Uterus (tissue), 2 donors: ENCODE measurements at regions not wholly inside any gene's neighbourhood (a gene's known extent, or its start where the extent isn't known, plus 50 kb on each side); places are given as distances from the start of the nearest gene placed in this dataset.

Source experiments
- POLR2A ChIP-seq, 2 donors: fragments of 450-650 bp; IDR thresholded peaks; one replicate each; pipeline ENCODE4 v1.6.1; 2016; ENCODE audit warnings: antibody characterized with exemption in 2 of 2, mild to moderate bottlenecking in 1 of 2, moderate library complexity in 1 of 2
- TF ChIP-seq, protein P1 (sequence below), 4 experiments: fragments of 200-600 bp in 2 of 4; fragments of 450-650 bp in 2 of 4; sonication (generic) in 2 of 4; IDR thresholded peaks; one replicate each; pipeline ENCODE4 v1.5.1; 2016 to 2019; ENCODE audit warnings: antibody characterized with exemption in 4 of 4, mild to moderate bottlenecking in 2 of 4, moderate library complexity in 1 of 4

DNA sequence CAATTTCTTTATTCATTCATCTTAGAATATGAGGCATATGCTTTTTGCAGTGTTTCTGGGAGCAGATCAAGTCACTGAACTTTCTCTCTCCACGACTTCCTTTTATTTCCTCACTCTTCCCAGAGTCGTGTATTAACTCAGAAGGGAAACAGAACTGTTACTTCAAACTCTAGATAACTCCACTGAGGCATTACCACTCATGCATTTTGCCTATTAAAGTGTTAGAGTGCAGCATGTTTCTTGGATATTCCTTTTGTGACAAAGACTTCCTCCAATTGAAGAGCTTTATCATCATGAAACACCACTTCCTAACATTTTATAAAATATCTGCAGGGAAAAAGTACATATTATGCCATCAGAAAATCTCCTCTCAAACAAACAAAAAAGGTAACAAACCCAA lies 797.4 kb upstream of the COBL start:
- TF ChIP-seq, protein P1, sequence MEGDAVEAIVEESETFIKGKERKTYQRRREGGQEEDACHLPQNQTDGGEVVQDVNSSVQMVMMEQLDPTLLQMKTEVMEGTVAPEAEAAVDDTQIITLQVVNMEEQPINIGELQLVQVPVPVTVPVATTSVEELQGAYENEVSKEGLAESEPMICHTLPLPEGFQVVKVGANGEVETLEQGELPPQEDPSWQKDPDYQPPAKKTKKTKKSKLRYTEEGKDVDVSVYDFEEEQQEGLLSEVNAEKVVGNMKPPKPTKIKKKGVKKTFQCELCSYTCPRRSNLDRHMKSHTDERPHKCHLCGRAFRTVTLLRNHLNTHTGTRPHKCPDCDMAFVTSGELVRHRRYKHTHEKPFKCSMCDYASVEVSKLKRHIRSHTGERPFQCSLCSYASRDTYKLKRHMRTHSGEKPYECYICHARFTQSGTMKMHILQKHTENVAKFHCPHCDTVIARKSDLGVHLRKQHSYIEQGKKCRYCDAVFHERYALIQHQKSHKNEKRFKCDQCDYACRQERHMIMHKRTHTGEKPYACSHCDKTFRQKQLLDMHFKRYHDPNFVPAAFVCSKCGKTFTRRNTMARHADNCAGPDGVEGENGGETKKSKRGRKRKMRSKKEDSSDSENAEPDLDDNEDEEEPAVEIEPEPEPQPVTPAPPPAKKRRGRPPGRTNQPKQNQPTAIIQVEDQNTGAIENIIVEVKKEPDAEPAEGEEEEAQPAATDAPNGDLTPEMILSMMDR (IDR thresholded peaks at IDR 0.05): no peak
- TF ChIP-seq POLR2A (IDR thresholded peaks at IDR 0.05): no peak
